Activated T-cell treated with anti-CD3 and anti-CD28 coated beads, Interleukin-2, amount 50 U/mL, for 4 hours (primary cell): ENCODE measurements at regions not wholly inside any gene's neighbourhood (a gene's known extent, or its start where the extent isn't known, plus 50 kb on each side); places are given as distances from the start of the nearest gene placed in this dataset.

Source experiments
- ATAC-seq, 2 donors: fragments of 200-7000 bp; cut with Tn5 transposase; one replicate each; pipeline ENCODE4 v1.10.0; 2021
- DNase-seq: peaks from one replicate; pipeline ENCODE4 v3.0.0-alpha.2; 2020
- H3K27me3 Mint-ChIP-seq: one replicate; pipeline ENCODE4 v1.8.0; 2021; ENCODE audit warnings: low read depth, mixed read lengths
- H3K36me3 Mint-ChIP-seq: one replicate; pipeline ENCODE4 v1.8.0; 2022; ENCODE audit warnings: mixed read lengths; ENCODE audit not compliant: insufficient read depth
- H3K4me1 Mint-ChIP-seq: one replicate; pipeline ENCODE4 v1.8.0; 2021; ENCODE audit warnings: low read depth, mixed read lengths
- H3K4me3 Mint-ChIP-seq: one replicate; pipeline ENCODE4 v1.8.0; 2021; ENCODE audit warnings: mild to moderate bottlenecking, moderate library complexity, mixed read lengths
- H3K9me3 Mint-ChIP-seq: one replicate; pipeline ENCODE4 v1.8.0; 2021; ENCODE audit warnings: mixed read lengths

GRCh38 chr1:58430421-58431275 is 115.9 kb downstream of the OMA1 start:
- no peaks in the 10 kb centered on the region for H3K27me3 Mint-ChIP-seq
- ATAC-seq: no peak
- no peak for DNase-seq
- peaks cover 5% of the 10 kb centered on the region for H3K36me3 Mint-ChIP-seq
- no peaks in the 10 kb centered on the region for H3K9me3 Mint-ChIP-seq
- H3K4me1 Mint-ChIP-seq: no peaks in the 10 kb centered on the region
- no peak overlapping the region for H3K4me3 Mint-ChIP-seq

- Mint-ChIP-seq H3K27me3 (no peaks in the 10 kb centered on the region), H3K4me1 (no peaks in the 10 kb centered on the region), H3K9me3 (no peaks in the 10 kb centered on the region), H3K36me3 (peaks cover 7% of the 10 kb centered on the region), H3K4me3 (no peak overlapping the region)
- no peak for ATAC-seq
- no peak for DNase-seq
Measured at GRCh38 chr1:58426918-58427317, 119.6 kb downstream of the OMA1 start.

DNA sequence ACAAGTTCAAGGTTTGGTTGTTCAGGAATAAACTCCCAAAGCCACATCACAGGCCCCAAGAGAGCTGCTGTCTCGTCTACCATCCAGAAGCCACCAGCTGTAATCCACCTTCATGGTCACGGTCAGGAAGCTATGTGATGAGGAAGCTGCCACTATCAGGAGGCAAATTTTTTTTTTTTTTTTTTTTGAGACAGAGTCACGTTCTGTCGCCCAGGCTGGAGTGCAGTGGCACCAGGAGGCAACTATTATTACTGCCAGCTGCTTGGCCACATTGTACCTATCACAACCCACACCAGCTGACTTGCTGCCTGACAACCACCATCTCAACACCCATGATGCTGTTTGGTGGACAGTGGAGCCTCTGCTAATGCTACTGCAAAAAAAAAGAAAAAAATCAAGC is 124.1 kb downstream of the OMA1 start:
- Mint-ChIP-seq H3K36me3 (peaks cover 2% of the 10 kb centered on the region), H3K4me1 (no peaks in the 10 kb centered on the region), H3K27me3 (no peaks in the 10 kb centered on the region), H3K9me3 (no peaks in the 10 kb centered on the region), H3K4me3 (no peak overlapping the region)
- DNase-seq (no peak), ATAC-seq (no peak)

DNA sequence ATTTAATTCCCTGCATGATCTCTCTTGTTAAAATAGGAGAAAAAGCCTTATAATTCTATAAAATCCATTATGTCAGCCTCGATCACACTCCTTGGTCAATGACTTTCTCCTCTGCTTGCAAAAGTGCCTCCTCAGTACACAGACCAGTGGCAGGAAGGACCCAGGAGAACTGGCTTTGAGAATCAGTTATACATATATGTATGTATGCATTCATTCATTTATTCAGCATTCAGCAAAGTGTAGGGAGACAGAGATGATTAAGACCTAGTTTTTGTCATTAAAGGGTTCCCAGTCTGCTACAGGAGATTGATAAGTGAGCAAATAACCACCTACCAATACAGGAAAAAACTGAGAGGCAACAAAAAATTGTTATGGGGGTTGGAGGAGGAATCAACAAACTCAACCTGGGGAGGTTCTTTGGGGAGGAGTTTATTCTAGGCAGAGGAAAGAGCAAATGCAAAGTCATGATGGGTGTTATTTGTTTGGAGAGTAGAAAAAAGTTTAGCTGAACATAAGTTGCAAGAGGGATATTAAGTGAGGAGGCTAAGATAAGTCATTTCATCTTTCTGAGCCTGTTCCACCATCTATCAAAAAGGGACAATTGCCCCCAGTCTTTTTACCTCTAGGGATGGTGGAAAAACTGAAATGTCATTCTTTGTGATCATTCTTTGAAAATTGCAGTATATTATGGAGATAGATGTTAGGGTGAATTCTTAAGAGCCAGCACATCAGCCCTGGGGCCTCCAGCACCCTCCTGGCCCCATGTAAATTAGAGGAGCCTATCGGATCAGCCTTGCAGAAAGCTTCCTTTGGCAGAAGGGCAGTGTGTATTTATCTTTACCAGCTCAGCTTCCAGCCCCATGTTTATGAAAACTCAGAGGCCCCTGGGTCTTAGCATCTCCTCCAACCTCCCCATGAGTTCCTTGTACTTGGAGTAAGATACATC is 128.0 kb downstream of the OMA1 start:
- ATAC-seq: no peak
- Mint-ChIP-seq H3K4me1 (no peaks in the 10 kb centered on the region), H3K4me3 (no peak overlapping the region), H3K9me3 (no peaks in the 10 kb centered on the region), H3K27me3 (no peaks in the 10 kb centered on the region), H3K36me3 (no peaks in the 10 kb centered on the region)
- DNase-seq: no peak

DNA sequence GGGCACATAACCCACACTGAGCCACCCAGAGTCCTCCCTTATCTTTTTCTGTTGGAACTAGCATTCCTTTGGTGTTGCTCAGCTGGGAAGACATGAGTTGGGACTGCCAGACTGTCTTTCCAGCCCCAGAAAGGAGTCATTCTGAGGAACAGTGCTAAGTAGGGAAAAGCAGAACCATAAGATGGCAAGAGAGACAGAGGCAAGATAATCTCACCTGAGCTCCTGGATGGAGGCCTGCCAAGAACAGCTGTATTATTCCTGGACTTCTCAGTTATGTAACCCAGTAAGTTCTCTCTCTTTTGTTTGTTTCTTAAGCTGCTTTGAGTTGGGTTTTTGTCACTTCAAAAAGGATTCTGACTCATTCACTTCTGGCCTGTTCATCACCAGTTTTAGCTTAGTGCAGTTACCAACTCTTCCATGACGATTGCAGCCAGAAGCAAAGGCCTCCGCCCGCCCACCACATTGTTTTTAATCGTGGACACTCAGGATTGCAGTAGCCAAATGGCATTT is 134.4 kb downstream of the OMA1 start:
- no peak for ATAC-seq
- DNase-seq: no peak
- H3K27me3 Mint-ChIP-seq: no peaks in the 10 kb centered on the region
- no peaks in the 10 kb centered on the region for H3K4me1 Mint-ChIP-seq
- H3K9me3 Mint-ChIP-seq: no peaks in the 10 kb centered on the region
- no peak overlapping the region for H3K4me3 Mint-ChIP-seq
- H3K36me3 Mint-ChIP-seq: no peaks in the 10 kb centered on the region

- Mint-ChIP-seq H3K36me3 (no peaks in the 10 kb centered on the region), H3K9me3 (no peaks in the 10 kb centered on the region), H3K4me3 (no peak overlapping the region), H3K4me1 (no peaks in the 10 kb centered on the region), H3K27me3 (no peaks in the 10 kb centered on the region)
- ATAC-seq: no peak
- no peak for DNase-seq
Measured at GRCh38 chr1:58409890-58410289, 136.6 kb downstream of the OMA1 start.

- Mint-ChIP-seq H3K4me1 (no peaks in the 10 kb centered on the region), H3K9me3 (no peaks in the 10 kb centered on the region), H3K27me3 (no peaks in the 10 kb centered on the region), H3K36me3 (no peaks in the 10 kb centered on the region), H3K4me3 (no peak overlapping the region)
- DNase-seq: no peak
- no peak for ATAC-seq
Measured at GRCh38 chr1:58409336-58409735, 137.2 kb downstream of the OMA1 start.

DNA sequence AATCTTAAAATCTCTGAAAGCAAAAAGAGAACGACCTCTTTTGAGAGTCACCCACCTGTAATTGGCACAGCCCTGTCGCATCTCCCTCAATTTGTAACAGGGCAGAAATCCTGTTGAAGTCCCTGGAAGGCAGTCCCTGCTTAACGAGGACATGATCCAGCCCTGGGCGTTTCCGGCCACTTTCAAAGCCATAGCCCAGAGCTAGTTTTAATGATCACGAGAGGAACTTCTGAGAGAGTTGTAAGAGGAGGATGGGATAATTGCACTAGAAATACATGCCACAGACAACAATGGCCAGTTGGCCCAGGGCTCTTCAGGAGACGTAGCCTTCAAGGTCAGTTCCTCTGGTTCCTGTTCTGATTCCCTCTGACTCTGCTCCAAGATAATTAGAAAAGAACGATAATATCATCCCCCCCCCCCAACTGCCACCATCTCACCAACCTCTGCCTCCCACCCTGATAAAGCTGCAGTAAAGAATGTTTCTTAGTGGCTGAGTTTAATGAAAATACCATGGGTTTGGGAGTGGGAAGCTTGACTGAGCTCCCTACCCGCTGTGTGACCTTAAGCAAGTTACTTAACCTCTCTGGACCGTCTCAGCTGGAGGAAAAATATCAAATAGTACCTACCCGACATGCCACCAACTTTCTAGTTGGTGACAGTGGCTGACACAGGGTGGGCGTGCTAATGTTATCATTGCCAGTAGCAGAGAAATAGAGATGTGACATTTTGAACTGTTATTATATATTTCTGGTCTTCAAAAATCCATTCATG is 140.0 kb downstream of the OMA1 start:
- H3K27me3 Mint-ChIP-seq: no peaks in the 10 kb centered on the region
- H3K4me1 Mint-ChIP-seq: no peaks in the 10 kb centered on the region
- H3K9me3 Mint-ChIP-seq: no peaks in the 10 kb centered on the region
- no peak for ATAC-seq
- no peak for DNase-seq
- H3K36me3 Mint-ChIP-seq: no peaks in the 10 kb centered on the region
- H3K4me3 Mint-ChIP-seq: no peak overlapping the region

GRCh38 chr1:58405660-58406059 is 140.9 kb downstream of the OMA1 start:
- H3K9me3 Mint-ChIP-seq: no peaks in the 10 kb centered on the region
- ATAC-seq: no peak
- H3K4me1 Mint-ChIP-seq: no peaks in the 10 kb centered on the region
- no peak for DNase-seq
- no peaks in the 10 kb centered on the region for H3K27me3 Mint-ChIP-seq
- no peak overlapping the region for H3K4me3 Mint-ChIP-seq
- no peaks in the 10 kb centered on the region for H3K36me3 Mint-ChIP-seq

- no peak for DNase-seq
Measured at GRCh38 chr1:58403894-58404293, 142.6 kb downstream of the OMA1 start.

GRCh38 chr1:58402444-58402843 is 144.1 kb downstream of the OMA1 start:
- no peak overlapping the region for H3K4me3 Mint-ChIP-seq
- ATAC-seq (no peak), DNase-seq (no peak)
- no peaks in the 10 kb centered on the region for H3K9me3 Mint-ChIP-seq
- no peaks in the 10 kb centered on the region for H3K27me3 Mint-ChIP-seq
- no peaks in the 10 kb centered on the region for H3K4me1 Mint-ChIP-seq
- no peaks in the 10 kb centered on the region for H3K36me3 Mint-ChIP-seq

More at GRCh38 chr1:58403894-58404293, 142.6 kb downstream of the OMA1 start:
- Mint-ChIP-seq H3K4me1 (no peaks in the 10 kb centered on the region), H3K9me3 (no peaks in the 10 kb centered on the region), H3K27me3 (no peaks in the 10 kb centered on the region), H3K4me3 (no peak overlapping the region), H3K36me3 (no peaks in the 10 kb centered on the region)
- no peak for ATAC-seq

DNA sequence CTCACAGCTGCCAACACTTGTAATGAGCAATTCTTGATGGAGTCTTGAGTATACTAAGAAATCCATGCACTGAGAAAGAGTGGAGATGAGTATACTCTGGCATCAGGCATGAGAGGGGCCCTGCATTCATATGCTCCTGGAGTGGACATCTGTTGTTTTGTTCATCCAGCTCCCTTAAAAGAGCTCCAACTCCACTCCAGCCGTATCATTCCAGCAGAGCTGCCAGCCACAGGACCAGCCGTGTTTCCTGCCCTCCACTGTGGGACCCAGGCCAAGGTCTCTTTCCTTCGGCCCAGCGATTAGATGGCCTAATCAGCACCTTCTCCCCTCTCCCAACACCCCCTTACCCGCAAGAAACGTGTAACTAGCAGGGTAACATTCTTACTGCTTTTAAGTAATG is 144.5 kb downstream of the OMA1 start:
- Mint-ChIP-seq H3K4me3 (no peak overlapping the region), H3K4me1 (no peaks in the 10 kb centered on the region), H3K27me3 (no peaks in the 10 kb centered on the region), H3K36me3 (no peaks in the 10 kb centered on the region), H3K9me3 (no peaks in the 10 kb centered on the region)
- DNase-seq: no peak
- ATAC-seq: no peak

GRCh38 chr1:58399176-58399575 is 147.3 kb downstream of the OMA1 start:
- H3K36me3 Mint-ChIP-seq: no peaks in the 10 kb centered on the region
- no peaks in the 10 kb centered on the region for H3K4me1 Mint-ChIP-seq
- no peak for ATAC-seq
- no peaks in the 10 kb centered on the region for H3K9me3 Mint-ChIP-seq
- no peak for DNase-seq
- H3K4me3 Mint-ChIP-seq: no peak overlapping the region
- H3K27me3 Mint-ChIP-seq: peaks cover 2% of the 10 kb centered on the region

DNA sequence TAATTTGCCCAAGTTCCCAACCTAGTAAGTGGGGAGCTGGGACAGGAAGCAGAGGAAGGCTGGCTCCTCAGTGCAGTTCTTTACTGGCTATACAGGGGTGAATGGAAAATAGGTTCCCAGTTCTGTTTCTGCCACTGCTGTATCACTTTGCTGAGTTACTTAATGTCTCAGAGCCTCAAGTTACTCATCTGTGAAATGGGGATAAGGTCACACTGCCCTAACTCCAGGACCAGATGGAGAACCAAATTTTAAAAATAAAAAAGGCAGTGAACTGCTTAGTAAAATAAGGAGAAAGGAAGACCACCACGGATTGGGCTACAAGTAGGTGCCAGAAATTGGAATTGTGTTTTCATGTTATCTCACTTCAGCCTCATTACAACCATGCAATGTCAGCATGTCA is 147.8 kb downstream of the OMA1 start:
- Mint-ChIP-seq H3K27me3 (peaks cover 2% of the 10 kb centered on the region), H3K36me3 (no peaks in the 10 kb centered on the region), H3K4me3 (no peak overlapping the region), H3K4me1 (no peaks in the 10 kb centered on the region), H3K9me3 (no peaks in the 10 kb centered on the region)
- ATAC-seq: no peak
- no peak for DNase-seq
